ENCODE measurements at regions not wholly inside any gene's neighbourhood (a gene's known extent, or its start where the extent isn't known, plus 50 kb on each side); places are given as distances from the start of the nearest gene placed in this dataset.

DNA sequence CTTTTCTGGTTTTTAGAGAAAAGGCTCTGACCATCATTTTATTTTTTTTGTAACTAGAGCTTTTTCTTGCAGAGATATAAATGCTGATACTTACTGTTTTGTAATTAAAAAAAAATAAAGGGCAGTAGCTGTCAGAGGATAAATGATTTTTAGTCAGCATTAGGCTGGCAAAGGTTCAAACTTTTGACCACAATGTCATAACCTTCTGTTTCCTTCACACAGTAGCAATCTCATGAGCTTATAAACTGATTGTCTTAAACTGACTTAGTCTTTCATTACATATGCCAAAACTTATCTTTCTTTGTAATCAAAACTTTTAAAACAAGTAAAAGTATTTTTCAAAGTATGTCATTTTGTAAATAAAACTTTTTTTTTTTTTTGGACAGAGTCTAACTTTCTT is 841.9 kb downstream of the OTOL1 start:
- H3K4me1 Mint-ChIP-seq = peaks cover 4% of the 10 kb centered on the region
- H3K4me3 Mint-ChIP-seq = no peak overlapping the region
- H3K27ac Mint-ChIP-seq (ENCODE audit: unreplicated experiment) = no peak overlapping the region
- no peaks in the 10 kb centered on the region for H3K36me3 Mint-ChIP-seq (ENCODE audit: low read depth)
- TF ChIP-seq CTCF (conservative IDR thresholded peaks at IDR 0.05) = no peak
- DNase-seq (ENCODE audit: low read depth, low spot score) = no peak
- peaks cover 13% of the 10 kb centered on the region for H3K9me3 Mint-ChIP-seq
- H3K27me3 Mint-ChIP-seq (ENCODE audit: low read depth) = no peaks in the 10 kb centered on the region

DNA sequence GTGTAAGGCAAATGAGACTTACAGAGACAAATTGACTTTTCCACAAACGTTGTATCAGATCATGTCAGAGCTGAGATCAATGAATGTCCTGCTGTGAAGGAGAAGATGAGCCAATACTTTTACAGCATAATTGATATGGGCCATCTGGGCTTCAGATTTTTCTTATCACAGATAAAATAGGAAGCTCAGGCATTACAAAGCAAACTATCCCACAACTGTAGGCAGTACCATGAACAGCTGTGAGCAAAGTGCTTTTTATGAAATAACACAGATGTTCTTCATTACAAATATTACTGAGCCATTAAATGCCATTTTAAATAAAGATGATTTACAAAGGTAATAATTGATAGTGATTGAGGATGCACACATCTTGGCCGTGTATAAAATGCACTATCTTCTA is 852.3 kb downstream of the OTOL1 start:
- Mint-ChIP-seq H3K9me3 (no peaks in the 10 kb centered on the region), H3K4me1 (no peaks in the 10 kb centered on the region), H3K27me3 (ENCODE audit: low read depth) (no peaks in the 10 kb centered on the region), H3K4me3 (no peak overlapping the region), H3K27ac (ENCODE audit: unreplicated experiment) (no peak overlapping the region), H3K36me3 (ENCODE audit: low read depth) (no peaks in the 10 kb centered on the region)
- DNase-seq (ENCODE audit: low read depth, low spot score) = no peak
- TF ChIP-seq CTCF (conservative IDR thresholded peaks at IDR 0.05) = no peak

DNA sequence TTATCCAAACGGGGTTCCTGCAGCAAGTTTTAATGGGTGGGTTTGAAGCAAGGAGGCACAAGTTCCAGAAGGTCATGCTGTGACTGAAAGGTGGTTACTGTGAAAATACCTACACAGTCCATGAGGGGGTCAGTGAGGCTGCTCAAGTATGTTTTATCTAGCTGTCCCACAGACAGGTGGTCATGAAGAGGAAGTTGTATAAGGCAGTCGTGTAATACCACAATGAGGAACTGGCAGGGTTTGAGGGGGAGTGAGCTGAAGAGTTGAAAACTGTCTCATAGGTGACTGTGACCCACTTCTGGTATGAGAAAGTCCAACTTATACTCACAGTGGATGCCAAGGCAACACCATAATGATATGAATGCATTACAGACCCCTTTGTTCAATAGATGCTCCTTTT is 856.8 kb downstream of the OTOL1 start:
- Mint-ChIP-seq H3K4me1 (no peaks in the 10 kb centered on the region), H3K36me3 (ENCODE audit: low read depth) (no peaks in the 10 kb centered on the region), H3K27ac (ENCODE audit: unreplicated experiment) (no peak overlapping the region), H3K27me3 (ENCODE audit: low read depth) (no peaks in the 10 kb centered on the region), H3K4me3 (no peak overlapping the region), H3K9me3 (no peaks in the 10 kb centered on the region)
- DNase-seq (ENCODE audit: low read depth, low spot score) = no peak
- no peak for TF ChIP-seq CTCF (conservative IDR thresholded peaks at IDR 0.05)

GRCh38 chr3:162354356-162354755 is 857.7 kb downstream of the OTOL1 start:
- TF ChIP-seq CTCF (conservative IDR thresholded peaks at IDR 0.05) = no peak
- H3K27ac Mint-ChIP-seq (ENCODE audit: unreplicated experiment) = no peak overlapping the region
- DNase-seq (ENCODE audit: low read depth, low spot score) = no peak
- no peaks in the 10 kb centered on the region for H3K36me3 Mint-ChIP-seq (ENCODE audit: low read depth)
- no peaks in the 10 kb centered on the region for H3K4me1 Mint-ChIP-seq
- no peak overlapping the region for H3K4me3 Mint-ChIP-seq
- H3K9me3 Mint-ChIP-seq = no peaks in the 10 kb centered on the region
- no peaks in the 10 kb centered on the region for H3K27me3 Mint-ChIP-seq (ENCODE audit: low read depth)

GRCh38 chr3:162365066-162365719 is 868.6 kb downstream of the OTOL1 start:
- H3K9me3 Mint-ChIP-seq = no peaks in the 10 kb centered on the region
- no peak overlapping the region for H3K4me3 Mint-ChIP-seq
- H3K27me3 Mint-ChIP-seq (ENCODE audit: low read depth) = no peaks in the 10 kb centered on the region
- DNase-seq (ENCODE audit: low read depth, low spot score) = no peak
- H3K36me3 Mint-ChIP-seq (ENCODE audit: low read depth) = no peaks in the 10 kb centered on the region
- TF ChIP-seq CTCF (conservative IDR thresholded peaks at IDR 0.05) = no peak
- H3K27ac Mint-ChIP-seq (ENCODE audit: unreplicated experiment) = no peak overlapping the region
- H3K4me1 Mint-ChIP-seq = no peaks in the 10 kb centered on the region

All from neural crest cell (in vitro differentiated cells).